ENCODE measurements at regions not wholly inside any gene's neighbourhood (a gene's known extent, or its start where the extent isn't known, plus 50 kb on each side); places are given as distances from the start of the nearest gene placed in this dataset.

DNA sequence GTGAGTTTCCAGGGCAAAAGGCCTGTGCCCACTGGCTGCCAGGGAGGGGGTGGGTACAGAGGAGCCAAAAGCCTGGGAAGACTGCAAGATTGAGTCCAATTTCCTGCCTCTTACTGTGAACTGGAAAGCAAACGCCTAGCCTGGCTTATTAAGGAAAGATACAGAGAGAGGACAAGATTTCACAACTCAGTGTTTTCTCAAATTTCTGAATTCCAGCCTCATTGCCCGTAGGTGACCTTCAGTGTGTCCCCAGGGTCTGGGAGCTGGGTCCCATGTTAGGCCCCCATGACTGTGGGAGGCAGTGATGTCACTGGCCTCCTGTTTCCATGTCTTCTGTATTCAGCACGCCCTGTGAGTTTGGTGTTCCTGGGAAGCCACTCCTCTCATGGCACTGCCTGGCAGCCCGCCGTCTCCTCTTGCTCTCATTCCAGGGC, 60.6 kb upstream of the PTPN3 start:
- H3K27me3 ChIP-seq (ENCODE audit: control insufficient read depth, insufficient read depth, low read length), result peaks cover 6% of the 10 kb centered on the region
- no peak for DNase-seq (ENCODE audit: low read depth in 2 of 2)
- H3K36me3 ChIP-seq (ENCODE audit: control insufficient read depth, insufficient read depth, low read length), result no peaks in the 10 kb centered on the region
- H3K9me3 ChIP-seq (ENCODE audit: control insufficient read depth, insufficient read depth, low read depth, low read length), result no peaks in the 10 kb centered on the region
- no peak overlapping the region for H2AFZ ChIP-seq (ENCODE audit: low read length)
- TF ChIP-seq, protein P1, sequence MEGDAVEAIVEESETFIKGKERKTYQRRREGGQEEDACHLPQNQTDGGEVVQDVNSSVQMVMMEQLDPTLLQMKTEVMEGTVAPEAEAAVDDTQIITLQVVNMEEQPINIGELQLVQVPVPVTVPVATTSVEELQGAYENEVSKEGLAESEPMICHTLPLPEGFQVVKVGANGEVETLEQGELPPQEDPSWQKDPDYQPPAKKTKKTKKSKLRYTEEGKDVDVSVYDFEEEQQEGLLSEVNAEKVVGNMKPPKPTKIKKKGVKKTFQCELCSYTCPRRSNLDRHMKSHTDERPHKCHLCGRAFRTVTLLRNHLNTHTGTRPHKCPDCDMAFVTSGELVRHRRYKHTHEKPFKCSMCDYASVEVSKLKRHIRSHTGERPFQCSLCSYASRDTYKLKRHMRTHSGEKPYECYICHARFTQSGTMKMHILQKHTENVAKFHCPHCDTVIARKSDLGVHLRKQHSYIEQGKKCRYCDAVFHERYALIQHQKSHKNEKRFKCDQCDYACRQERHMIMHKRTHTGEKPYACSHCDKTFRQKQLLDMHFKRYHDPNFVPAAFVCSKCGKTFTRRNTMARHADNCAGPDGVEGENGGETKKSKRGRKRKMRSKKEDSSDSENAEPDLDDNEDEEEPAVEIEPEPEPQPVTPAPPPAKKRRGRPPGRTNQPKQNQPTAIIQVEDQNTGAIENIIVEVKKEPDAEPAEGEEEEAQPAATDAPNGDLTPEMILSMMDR (conservative IDR thresholded peaks at IDR 0.05 in 1 of 2, IDR thresholded peaks at IDR 0.05 in 1 of 2; ENCODE audit: low read depth in 1 of 2, low read length in 2 of 2), result no peak
- no peak for TF ChIP-seq EZH2 (IDR thresholded peaks at IDR 0.05; ENCODE audit: low read length, missing control alignments)
- peaks cover 2% of the 10 kb centered on the region for H4K20me1 ChIP-seq (ENCODE audit: control insufficient read depth, extremely low read depth, insufficient read depth, low read length)
- no peak overlapping the region for H3K9ac ChIP-seq (ENCODE audit: insufficient read depth, low read length)
- H3K4me3 ChIP-seq (replicated peaks in 1 of 4; ENCODE audit: control extremely low read depth in 1 of 4, insufficient read depth in 1 of 4, low read depth in 3 of 4, low read length in 4 of 4), result no peak overlapping the region
- no peak overlapping the region for H3K4me2 ChIP-seq (ENCODE audit: extremely low read depth, insufficient read depth, low read length)
- H3K4me1 ChIP-seq (ENCODE audit: control insufficient read depth, extremely low read depth, insufficient read depth, low read length), result no peaks in the 10 kb centered on the region
- no peak overlapping the region for H3K27ac ChIP-seq (ENCODE audit: insufficient read depth, low read length)
- no peaks in the 10 kb centered on the region for H3K79me2 ChIP-seq (ENCODE audit: control insufficient read depth, insufficient read depth, low read length)

DNA sequence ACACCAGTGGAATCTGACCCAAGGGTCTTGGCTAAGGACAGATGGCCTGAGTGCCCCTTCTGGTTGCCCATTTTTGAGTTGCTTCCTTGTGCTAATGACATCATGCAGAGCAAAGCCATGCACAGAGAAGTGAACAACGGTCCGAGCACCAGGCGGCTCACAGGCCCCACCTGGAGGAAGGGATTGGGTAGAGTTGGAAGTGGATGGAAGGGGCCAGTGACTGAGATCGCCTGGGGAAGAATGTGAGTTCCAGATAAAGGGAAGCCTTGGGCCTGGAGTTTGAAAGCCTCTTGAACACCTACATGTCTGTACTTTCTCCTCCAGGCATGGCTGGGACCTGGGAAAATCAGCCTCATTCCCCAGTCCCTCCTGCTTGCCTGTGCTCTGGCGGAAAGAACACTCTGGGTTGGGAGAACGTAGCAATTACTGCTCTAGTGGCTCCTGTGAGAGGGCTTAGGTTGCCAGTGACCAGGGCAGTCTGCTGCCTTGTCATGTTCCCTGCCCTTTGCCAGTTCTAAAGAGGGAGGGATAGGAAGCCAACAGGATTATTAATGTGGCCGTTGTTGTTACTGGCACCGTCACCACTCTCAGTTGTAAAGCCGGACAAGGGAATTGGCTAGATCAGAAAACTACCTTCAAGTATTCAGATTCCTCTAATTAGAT, 62.5 kb upstream of the PTPN3 start:
- Histone ChIP-seq H3K27ac (ENCODE audit: insufficient read depth, low read length) (no peak overlapping the region), H3K36me3 (ENCODE audit: control insufficient read depth, insufficient read depth, low read length) (no peaks in the 10 kb centered on the region), H3K9ac (ENCODE audit: insufficient read depth, low read length) (no peak overlapping the region), H3K27me3 (ENCODE audit: control insufficient read depth, insufficient read depth, low read length) (peaks cover 2% of the 10 kb centered on the region), H3K4me2 (ENCODE audit: extremely low read depth, insufficient read depth, low read length) (no peak overlapping the region), H3K79me2 (ENCODE audit: control insufficient read depth, insufficient read depth, low read length) (no peaks in the 10 kb centered on the region), H3K4me1 (ENCODE audit: control insufficient read depth, extremely low read depth, insufficient read depth, low read length) (no peaks in the 10 kb centered on the region), H3K4me3 (replicated peaks in 1 of 4; ENCODE audit: control extremely low read depth in 1 of 4, insufficient read depth in 1 of 4, low read depth in 3 of 4, low read length in 4 of 4) (no peak overlapping the region), H4K20me1 (ENCODE audit: control insufficient read depth, extremely low read depth, insufficient read depth, low read length) (peaks cover 2% of the 10 kb centered on the region), H2AFZ (ENCODE audit: low read length) (no peak overlapping the region), H3K9me3 (ENCODE audit: control insufficient read depth, insufficient read depth, low read depth, low read length) (no peaks in the 10 kb centered on the region)
- TF ChIP-seq, protein P1 (conservative IDR thresholded peaks at IDR 0.05 in 1 of 2, IDR thresholded peaks at IDR 0.05 in 1 of 2; ENCODE audit: low read depth in 1 of 2, low read length in 2 of 2), result peak in 1 of 2 donors; percentile 1
- TF ChIP-seq EZH2 (IDR thresholded peaks at IDR 0.05; ENCODE audit: low read length, missing control alignments), result no peak
- no peak for DNase-seq (ENCODE audit: low read depth in 2 of 2)

DNA sequence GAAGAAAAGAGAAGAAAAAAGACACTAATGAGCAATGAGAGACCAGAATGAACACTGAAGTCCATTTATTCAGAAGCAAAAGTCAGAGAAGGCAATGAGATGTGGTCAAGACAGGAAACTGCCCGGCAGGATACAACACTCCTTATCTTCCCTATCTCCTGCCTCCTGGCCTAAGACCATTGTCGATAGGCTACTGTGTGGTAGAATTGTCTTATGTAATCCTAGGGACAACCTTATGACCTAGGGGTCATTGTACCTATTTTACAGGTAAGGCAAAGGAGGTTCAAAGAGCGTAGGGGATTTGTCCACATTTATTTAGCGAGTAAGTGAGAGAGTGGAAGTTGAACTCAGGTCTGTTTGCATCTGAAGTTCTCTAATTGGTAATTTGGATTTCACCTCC, 63.0 kb upstream of the PTPN3 start:
- no peak overlapping the region for H2AFZ ChIP-seq (ENCODE audit: low read length)
- no peak overlapping the region for H3K9ac ChIP-seq (ENCODE audit: insufficient read depth, low read length)
- no peak overlapping the region for H3K27ac ChIP-seq (ENCODE audit: insufficient read depth, low read length)
- DNase-seq (ENCODE audit: low read depth in 2 of 2), result no peak
- H3K9me3 ChIP-seq (ENCODE audit: control insufficient read depth, insufficient read depth, low read depth, low read length), result no peaks in the 10 kb centered on the region
- no peak for TF ChIP-seq EZH2 (IDR thresholded peaks at IDR 0.05; ENCODE audit: low read length, missing control alignments)
- TF ChIP-seq, protein P1 (conservative IDR thresholded peaks at IDR 0.05 in 1 of 2, IDR thresholded peaks at IDR 0.05 in 1 of 2; ENCODE audit: low read depth in 1 of 2, low read length in 2 of 2), result no peak
- no peaks in the 10 kb centered on the region for H3K79me2 ChIP-seq (ENCODE audit: control insufficient read depth, insufficient read depth, low read length)
- no peak overlapping the region for H3K4me3 ChIP-seq (replicated peaks in 1 of 4; ENCODE audit: control extremely low read depth in 1 of 4, insufficient read depth in 1 of 4, low read depth in 3 of 4, low read length in 4 of 4)
- peaks cover 5% of the 10 kb centered on the region for H3K27me3 ChIP-seq (ENCODE audit: control insufficient read depth, insufficient read depth, low read length)
- H3K36me3 ChIP-seq (ENCODE audit: control insufficient read depth, insufficient read depth, low read length), result no peaks in the 10 kb centered on the region
- peaks cover 2% of the 10 kb centered on the region for H4K20me1 ChIP-seq (ENCODE audit: control insufficient read depth, extremely low read depth, insufficient read depth, low read length)
- H3K4me1 ChIP-seq (ENCODE audit: control insufficient read depth, extremely low read depth, insufficient read depth, low read length), result no peaks in the 10 kb centered on the region
- H3K4me2 ChIP-seq (ENCODE audit: extremely low read depth, insufficient read depth, low read length), result no peak overlapping the region
